ENCODE measurements at regions not wholly inside any gene's neighbourhood (a gene's known extent, or its start where the extent isn't known, plus 50 kb on each side); places are given as distances from the start of the nearest gene placed in this dataset.

GRCh38 chr20:58586565-58587093 is 64.5 kb upstream of the STX16 start:
- TF ChIP-seq E2F6 (IDR thresholded peaks at IDR 0.05) = no peak
- H2AK5ac ChIP-seq (ENCODE audit: low read depth, low read length) = no peak overlapping the region
- H3K4me3 ChIP-seq (ENCODE audit: extremely low read depth in 1 of 4, insufficient read depth in 2 of 4, low read depth in 3 of 4, low read length in 4 of 4) = no peak overlapping the region
- H3K4ac ChIP-seq (replicated peaks; ENCODE audit: insufficient read length, low read depth, low read length) = no peak overlapping the region
- ChIA-PET POLR2A (ENCODE audit: partially characterized antibody) (interaction anchor here (1.3 kb wide), 1 partner anchor 10 kb away, joined by 4 read pairs; no protein-coding TSS in a partner anchor), CTCF (ENCODE audit: partially characterized antibody) (interaction anchor here (0.7 to 1.3 kb wide), 2 partner anchors 12 to 40 kb away, joined by 3 to 4 read pairs; no protein-coding TSS in a partner anchor)
- no peak overlapping the region for H2BK120ac ChIP-seq (replicated peaks; ENCODE audit: low read depth, low read length)
- no peaks in the 10 kb centered on the region for H3K36me3 ChIP-seq (ENCODE audit: control insufficient read depth in 2 of 4, insufficient read depth in 4 of 4, low read length in 3 of 4)
- H2BK20ac ChIP-seq (ENCODE audit: low read length) = no peak overlapping the region
- H4K5ac ChIP-seq (ENCODE audit: insufficient read length, low read depth, low read length) = no peak overlapping the region
- no peak for DNase-seq (ENCODE audit: low read depth in 1 of 2, low spot score in 2 of 2)
- H3K4me2 ChIP-seq (ENCODE audit: insufficient read depth in 1 of 2, low read depth in 2 of 2, low read length in 2 of 2) = no peak overlapping the region
- H3K79me2 ChIP-seq (ENCODE audit: control insufficient read depth in 1 of 2, insufficient read depth in 2 of 2, low read length in 2 of 2) = no peaks in the 10 kb centered on the region
- H2BK15ac ChIP-seq (ENCODE audit: low read length) = no peak overlapping the region
- H3K18ac ChIP-seq (ENCODE audit: extremely low read depth, low read length) = no peak overlapping the region
- H3K9ac ChIP-seq (replicated peaks in 1 of 4; ENCODE audit: extremely low read depth in 1 of 4, low read depth in 3 of 4, low read length in 3 of 4) = no peak overlapping the region
- 92% methylated on average over 6 of the region's 6 CpGs; no CpG with 5 or more reads in 1 of the 2 experiments for WGBS, 2 experiments (ENCODE audit: extremely low coverage in 1 of 2, insufficient coverage in 1 of 2, insufficient read length in 1 of 2, insufficient replicate concordance in 2 of 2, low coverage in 1 of 2, low lambda C conversion rate in 2 of 2, missing lambda C conversion rate in 1 of 2)
- no peaks in the 10 kb centered on the region for H4K20me1 ChIP-seq (replicated peaks in 1 of 2; ENCODE audit: control insufficient read depth in 1 of 2, insufficient read depth in 2 of 2, low read length in 2 of 2)
- H3K27me3 ChIP-seq (replicated peaks in 1 of 4; ENCODE audit: control insufficient read depth in 3 of 4, extremely low read depth in 1 of 4, insufficient read depth in 3 of 4, low read length in 3 of 4) = no peaks in the 10 kb centered on the region; a peak in 1 of 7 replicates
- H2BK12ac ChIP-seq (ENCODE audit: low read depth, low read length) = no peak overlapping the region
- no peak overlapping the region for H3K56ac ChIP-seq (replicated peaks; ENCODE audit: insufficient read length, low read depth, low read length)
- H3K79me1 ChIP-seq (ENCODE audit: low read depth, low read length) = no peaks in the 10 kb centered on the region
- H2BK5ac ChIP-seq (ENCODE audit: low read depth, low read length) = no peak overlapping the region
- no peak overlapping the region for H3K14ac ChIP-seq (ENCODE audit: insufficient read length)
- FAIRE-seq = no peak
- H3K23ac ChIP-seq (ENCODE audit: insufficient read length) = no peak overlapping the region
- H2AFZ ChIP-seq (ENCODE audit: low read length) = no peak overlapping the region
- no peak overlapping the region for H3K27ac ChIP-seq (ENCODE audit: low read depth, low read length)
- no peak overlapping the region for H4K91ac ChIP-seq (replicated peaks; ENCODE audit: insufficient read length, low read length)
- H3K9me3 ChIP-seq (ENCODE audit: insufficient read depth in 2 of 2, low read depth in 1 of 2, low read length in 1 of 2) = peaks cover 0 to 4% of the 10 kb centered on the region in 2 experiments; a peak in 1 of 4 replicates
- H3K23me2 ChIP-seq (ENCODE audit: low read depth, low read length) = peaks cover 2% of the 10 kb centered on the region; the same call in 1 of the 2 replicates
- H3K4me1 ChIP-seq (replicated peaks in 1 of 4; ENCODE audit: control insufficient read depth in 3 of 4, insufficient read depth in 4 of 4, low read length in 3 of 4) = peaks cover 0 to 3% (median 2%) of the 10 kb centered on the region in 4 experiments; a peak in 4 of 7 replicates
- no peak overlapping the region for H4K8ac ChIP-seq (ENCODE audit: extremely low read depth, insufficient read depth, low read length)

All from H1 (cell line).